Parathyroid adenoma (tissue), 2 donors: ENCODE measurements at regions not wholly inside any gene's neighbourhood (a gene's known extent, or its start where the extent isn't known, plus 50 kb on each side); places are given as distances from the start of the nearest gene placed in this dataset.
"Not testable (repeated sequence)": the region's sequence is repeated elsewhere in the genome, so short reads cannot be mapped to it uniquely, and the experiment has no call there.

Source experiments
- H2AFZ ChIP-seq: fragments of 300-600 bp; sonication (generic); one replicate; pipeline ENCODE4 v1.7.0; 2017; ENCODE audit warnings: antibody characterized with exemption, mild to moderate bottlenecking
- H3K27ac ChIP-seq: fragments of 300-600 bp; sonication (generic); one replicate; pipeline ENCODE4 v1.7.0; 2017
- H3K27me3 ChIP-seq: fragments of 300-600 bp; sonication (generic); one replicate; pipeline ENCODE4 v1.7.0; 2017; ENCODE audit warnings: low read length; ENCODE audit not compliant: control insufficient read depth, insufficient read depth
- H3K36me3 ChIP-seq: fragments of 300-600 bp; sonication (generic); one replicate; pipeline ENCODE4 v1.7.0; 2017; ENCODE audit warnings: low read length; ENCODE audit not compliant: control insufficient read depth, insufficient read depth
- H3K4me1 ChIP-seq: fragments of 300-600 bp; sonication (generic); one replicate; pipeline ENCODE4 v1.7.0; 2017; ENCODE audit warnings: control low read depth
- H3K4me2 ChIP-seq: fragments of 300-600 bp; sonication (generic); one replicate; pipeline ENCODE4 v1.7.0; 2017; ENCODE audit warnings: low read length
- H3K4me3 ChIP-seq: fragments of 300-600 bp; sonication (generic); one replicate; pipeline ENCODE4 v1.7.0; 2017; ENCODE audit warnings: low read depth, low read length
- H3K79me2 ChIP-seq: fragments of 300-600 bp; sonication (generic); one replicate; pipeline ENCODE4 v1.7.0; 2017; ENCODE audit warnings: control low read depth
- H3K9ac ChIP-seq: fragments of 300-600 bp; sonication (generic); one replicate; pipeline ENCODE4 v1.7.0; 2017; ENCODE audit warnings: mild to moderate bottlenecking
- H3K9me3 ChIP-seq: fragments of 300-600 bp; sonication (generic); one replicate; pipeline ENCODE4 v1.7.0; 2017; ENCODE audit warnings: low read length; ENCODE audit not compliant: control insufficient read depth
- TF ChIP-seq, protein P1 (sequence below): fragments of 300-600 bp; sonication (generic); IDR thresholded peaks from one replicate; pipeline ENCODE4 v1.7.0; 2017; ENCODE audit warnings: antibody characterized with exemption, mild to moderate bottlenecking
- donor health status: primary hyperparathyroidism.

DNA sequence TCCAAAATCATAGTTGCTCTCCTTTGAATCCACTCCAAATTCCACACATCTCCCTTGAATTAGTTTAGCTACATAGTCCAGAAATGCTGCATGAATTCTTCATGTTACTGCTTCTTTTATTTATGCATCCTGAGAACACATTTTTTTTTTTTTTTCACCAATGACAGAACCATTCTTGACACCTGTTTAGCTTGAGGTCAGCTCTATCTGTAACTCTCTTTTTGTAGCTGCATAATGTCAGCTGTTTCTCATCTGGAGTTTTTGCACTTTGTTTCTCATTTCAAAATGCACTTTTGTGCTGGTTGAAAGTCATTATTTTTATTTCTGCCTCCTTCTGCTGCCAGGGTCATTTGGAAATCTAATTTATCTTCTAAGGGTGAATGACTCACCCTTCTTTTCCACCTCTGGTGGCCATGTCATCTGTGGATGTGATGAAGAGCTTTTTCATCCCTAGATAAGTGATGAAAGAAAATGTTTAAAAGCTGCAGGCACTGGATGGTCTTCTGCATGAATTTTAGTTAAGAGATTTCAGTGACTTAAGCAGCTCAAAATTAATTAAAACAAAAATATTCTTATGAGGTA is 93.7 kb downstream of the JRKL start:
- Histone ChIP-seq H3K4me3 (no peak overlapping the region), H3K9me3 (no peaks in the 10 kb centered on the region), H3K4me1 (no peaks in the 10 kb centered on the region), H2AFZ (no peak overlapping the region), H3K36me3 (no peaks in the 10 kb centered on the region), H3K27ac (no peak overlapping the region), H3K9ac (no peak overlapping the region), H3K27me3 (no peaks in the 10 kb centered on the region), H3K4me2 (no peak overlapping the region), H3K79me2 (no peaks in the 10 kb centered on the region)
- TF ChIP-seq, protein P1, sequence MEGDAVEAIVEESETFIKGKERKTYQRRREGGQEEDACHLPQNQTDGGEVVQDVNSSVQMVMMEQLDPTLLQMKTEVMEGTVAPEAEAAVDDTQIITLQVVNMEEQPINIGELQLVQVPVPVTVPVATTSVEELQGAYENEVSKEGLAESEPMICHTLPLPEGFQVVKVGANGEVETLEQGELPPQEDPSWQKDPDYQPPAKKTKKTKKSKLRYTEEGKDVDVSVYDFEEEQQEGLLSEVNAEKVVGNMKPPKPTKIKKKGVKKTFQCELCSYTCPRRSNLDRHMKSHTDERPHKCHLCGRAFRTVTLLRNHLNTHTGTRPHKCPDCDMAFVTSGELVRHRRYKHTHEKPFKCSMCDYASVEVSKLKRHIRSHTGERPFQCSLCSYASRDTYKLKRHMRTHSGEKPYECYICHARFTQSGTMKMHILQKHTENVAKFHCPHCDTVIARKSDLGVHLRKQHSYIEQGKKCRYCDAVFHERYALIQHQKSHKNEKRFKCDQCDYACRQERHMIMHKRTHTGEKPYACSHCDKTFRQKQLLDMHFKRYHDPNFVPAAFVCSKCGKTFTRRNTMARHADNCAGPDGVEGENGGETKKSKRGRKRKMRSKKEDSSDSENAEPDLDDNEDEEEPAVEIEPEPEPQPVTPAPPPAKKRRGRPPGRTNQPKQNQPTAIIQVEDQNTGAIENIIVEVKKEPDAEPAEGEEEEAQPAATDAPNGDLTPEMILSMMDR, result no peak

DNA sequence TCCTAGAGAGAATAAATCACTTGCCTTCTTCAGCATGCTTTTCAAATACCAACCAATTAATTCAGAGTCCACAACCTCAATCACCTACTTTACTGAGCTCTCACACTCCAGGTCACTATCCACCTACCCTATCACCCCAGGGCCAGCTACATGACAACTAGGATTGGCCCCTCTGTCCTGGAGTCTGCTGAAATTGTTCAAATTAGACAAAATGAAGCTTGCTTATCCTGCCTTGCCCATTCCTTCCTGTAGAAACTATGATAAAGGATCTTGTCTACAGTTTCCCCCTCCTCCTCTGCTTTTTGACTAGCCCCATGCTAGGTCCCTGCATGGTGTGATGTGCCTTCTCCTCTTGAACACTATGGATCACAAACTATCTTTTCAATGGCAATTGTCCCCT is 94.5 kb downstream of the JRKL start:
- Histone ChIP-seq H3K36me3 (no peaks in the 10 kb centered on the region), H3K27me3 (no peaks in the 10 kb centered on the region), H3K4me2 (no peak overlapping the region), H3K4me1 (no peaks in the 10 kb centered on the region), H3K27ac (no peak overlapping the region), H2AFZ (no peak overlapping the region), H3K9ac (no peak overlapping the region), H3K79me2 (no peaks in the 10 kb centered on the region), H3K4me3 (no peak overlapping the region), H3K9me3 (no peaks in the 10 kb centered on the region)
- TF ChIP-seq, protein P1, result no peak

DNA sequence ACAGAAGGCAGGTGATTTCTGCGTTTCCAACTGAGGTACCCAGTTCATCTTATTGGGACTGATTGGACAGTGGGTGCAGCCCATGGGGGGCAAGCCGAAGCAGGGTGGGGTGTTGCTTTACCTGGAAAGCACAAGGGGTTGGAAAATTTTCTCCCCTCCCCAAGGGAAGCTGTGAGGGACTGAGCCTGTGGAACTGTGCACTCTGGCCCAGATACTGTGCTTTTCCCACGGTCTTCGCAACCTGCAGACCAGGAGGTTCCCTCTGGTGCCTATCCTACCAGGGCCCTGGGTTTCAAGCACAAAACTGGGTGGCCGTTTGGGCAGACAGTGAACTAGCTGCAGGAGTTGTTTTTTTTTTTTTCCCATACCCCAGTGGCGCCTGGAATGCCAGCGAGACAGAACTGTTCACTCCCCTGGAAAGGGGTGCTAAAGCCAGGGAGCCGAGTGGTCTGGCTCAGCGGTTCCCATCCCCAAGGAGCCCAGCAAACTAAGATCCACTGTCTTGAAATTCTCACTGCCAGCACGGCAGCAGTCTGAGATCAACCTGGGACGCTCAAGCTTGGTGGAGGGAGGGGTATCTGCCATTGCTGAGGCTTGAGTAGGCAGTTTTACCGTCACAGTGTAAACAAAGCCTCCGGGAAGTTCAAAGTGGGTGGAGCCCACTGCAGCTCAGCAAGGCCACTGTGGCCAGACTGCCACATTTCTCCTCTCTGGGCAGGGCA is 97.2 kb downstream of the JRKL start:
- no peak overlapping the region for H3K27ac ChIP-seq
- no peak overlapping the region for H2AFZ ChIP-seq
- no peaks in the 10 kb centered on the region for H3K9me3 ChIP-seq
- no peaks in the 10 kb centered on the region for H3K79me2 ChIP-seq
- no peaks in the 10 kb centered on the region for H3K27me3 ChIP-seq
- H3K4me2 ChIP-seq, result no peak overlapping the region
- no peak overlapping the region for H3K9ac ChIP-seq
- no peak overlapping the region for H3K4me3 ChIP-seq
- H3K36me3 ChIP-seq, result no peaks in the 10 kb centered on the region
- no peaks in the 10 kb centered on the region for H3K4me1 ChIP-seq
- TF ChIP-seq, protein P1, result no peak

DNA sequence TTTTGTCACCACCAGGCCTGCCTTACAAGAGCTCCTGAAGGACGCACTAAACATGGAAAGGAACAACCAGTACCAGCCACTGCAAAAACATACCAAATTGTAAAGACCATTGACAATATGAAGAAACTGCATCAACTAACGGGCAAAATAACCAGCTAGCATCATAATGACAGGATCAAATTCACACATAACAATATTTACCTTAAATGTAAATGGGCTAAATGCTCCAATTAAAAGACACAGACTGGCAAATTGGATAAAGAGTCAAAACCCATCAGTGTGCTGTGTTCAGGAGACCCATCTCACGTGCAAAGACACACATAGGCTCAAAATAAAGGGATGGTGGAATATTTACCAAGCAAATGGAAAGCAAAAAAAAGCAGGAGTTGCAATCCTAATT is 99.1 kb downstream of the JRKL start:
- not testable (repeated sequence) for H3K4me2 ChIP-seq, H3K9me3 ChIP-seq, H3K36me3 ChIP-seq, H3K4me3 ChIP-seq, H3K79me2 ChIP-seq, H2AFZ ChIP-seq, H3K9ac ChIP-seq, H3K4me1 ChIP-seq, H3K27me3 ChIP-seq, H3K27ac ChIP-seq

DNA sequence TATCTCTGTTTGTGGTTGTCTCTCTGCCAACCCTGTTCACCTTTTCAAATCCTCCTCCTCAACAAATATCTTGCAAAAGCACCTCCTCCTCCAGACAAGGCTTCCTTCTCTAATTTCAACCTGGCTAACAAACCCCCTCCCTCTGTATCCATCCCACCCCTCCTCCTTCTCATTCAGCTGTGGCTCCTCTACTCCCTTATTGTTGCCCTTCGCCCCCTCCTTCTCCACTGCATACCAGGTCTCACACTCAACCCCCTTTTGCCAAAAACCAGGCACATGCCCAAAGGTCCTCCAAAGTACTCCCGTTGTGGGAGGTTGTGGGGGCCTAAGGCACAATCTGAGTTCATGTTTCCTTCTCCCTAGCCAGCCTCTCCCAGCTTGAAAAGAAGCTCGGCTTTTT is 110.6 kb downstream of the JRKL start:
- no peaks in the 10 kb centered on the region for H3K4me1 ChIP-seq
- H3K27ac ChIP-seq, result no peak overlapping the region
- H2AFZ ChIP-seq, result no peak overlapping the region
- H3K4me2 ChIP-seq, result no peak overlapping the region
- no peaks in the 10 kb centered on the region for H3K9me3 ChIP-seq
- H3K9ac ChIP-seq, result no peak overlapping the region
- H3K36me3 ChIP-seq, result no peaks in the 10 kb centered on the region
- no peak overlapping the region for H3K4me3 ChIP-seq
- no peaks in the 10 kb centered on the region for H3K79me2 ChIP-seq
- TF ChIP-seq, protein P1, result no peak
- no peaks in the 10 kb centered on the region for H3K27me3 ChIP-seq
